ENCODE measurements at regions not wholly inside any gene's neighbourhood (a gene's known extent, or its start where the extent isn't known, plus 50 kb on each side); places are given as distances from the start of the nearest gene placed in this dataset.

GRCh38 chr9:78590068-78590467 lies 293.1 kb downstream of the PSAT1 start:
- no peak for TF ChIP-seq CTCF (conservative IDR thresholded peaks at IDR 0.05; ENCODE audit: low read depth, low read length)
- TF ChIP-seq EZH2 (IDR thresholded peaks at IDR 0.05; ENCODE audit: borderline replicate concordance, low read depth, low read length, poor library complexity, severe bottlenecking): no peak

Measured in A673 (cell line).